A673 (cell line): ENCODE measurements at regions not wholly inside any gene's neighbourhood (a gene's known extent, or its start where the extent isn't known, plus 50 kb on each side); places are given as distances from the start of the nearest gene placed in this dataset.

Experiments used
- BruUV-seq: library from RNA; stranded (reverse); fragments of 400-500 nt; replicated peaks from 2 replicates; lab custom pipeline; 2021; lab: Mats Ljungman, UMichigan
- CTCF ChIA-PET: fragments of 300-600 bp; sonication (Branson Sonifier 250); formaldehyde crosslinking; loops from one replicate; lab custom pipeline; 2022; ENCODE audit warnings: antibody characterized with exemption; lab: Charles Lee
- POLR2A ChIA-PET: fragments of 300-600 bp; sonication (Branson Sonifier 250); formaldehyde crosslinking; loops from one replicate; lab custom pipeline; 2022; ENCODE audit warnings: antibody characterized with exemption; ENCODE audit not compliant: low non-redundant PET; lab: Charles Lee
- DNase-seq: peaks from one replicate; pipeline ENCODE4 v3.0.0-alpha.2; 2015; ENCODE audit warnings: low spot score
- H3K27ac ChIP-seq: fragments of 200-600 bp; sonication (generic); 2 replicates; pipeline ENCODE4 v1.5.1; 2016; ENCODE audit warnings: mixed run types, low read depth, mild to moderate bottlenecking, mixed read lengths, antibody characterized with exemption, low read length; ENCODE audit not compliant: poor library complexity, severe bottlenecking
- H3K27me3 ChIP-seq: fragments of 200-600 bp; sonication (generic); replicated peaks from 2 replicates; pipeline ENCODE4 v1.6.1; 2017; ENCODE audit warnings: mixed run types, low read depth, mild to moderate bottlenecking, mixed read lengths, antibody characterized with exemption, low read length; ENCODE audit not compliant: insufficient read depth, poor library complexity
- H3K36me3 ChIP-seq: fragments of 200-600 bp; sonication (generic); 2 replicates; pipeline ENCODE4 v1.6.1; 2016; ENCODE audit warnings: mixed run types, mild to moderate bottlenecking, mixed read lengths, antibody characterized with exemption, low read length; ENCODE audit not compliant: insufficient read depth, poor library complexity, severe bottlenecking
- H3K4me1 ChIP-seq: fragments of 200-600 bp; sonication (generic); 2 replicates; pipeline ENCODE4 v1.6.1; 2017; ENCODE audit warnings: mixed run types, mild to moderate bottlenecking, mixed read lengths, antibody characterized with exemption, low read length; ENCODE audit not compliant: insufficient read depth, poor library complexity, severe bottlenecking
- H3K4me3 ChIP-seq: fragments of 200-600 bp; sonication (generic); 2 replicates; pipeline ENCODE4 v1.5.1; 2016; ENCODE audit warnings: low read depth, mixed run types, mild to moderate bottlenecking, mixed read lengths, low read length; ENCODE audit not compliant: poor library complexity, severe bottlenecking
- H3K9me3 ChIP-seq: fragments of 200-600 bp; sonication (generic); 2 replicates; pipeline ENCODE4 v1.6.1; 2016; ENCODE audit warnings: mixed run types, low read depth, mild to moderate bottlenecking, mixed read lengths, antibody characterized with exemption, low read length; ENCODE audit not compliant: poor library complexity, severe bottlenecking
- CTCF ChIP-seq: fragments of 300-800, 200-600 bp; sonication (generic); conservative IDR thresholded peaks from 2 replicates; pipeline ENCODE4 v1.5.1; 2017; ENCODE audit warnings: low read depth, mild to moderate bottlenecking, antibody characterized with exemption, low read length, moderate library complexity, mixed read lengths
- EZH2 ChIP-seq: fragments of 200-600 bp; sonication (generic); IDR thresholded peaks from 2 replicates; pipeline ENCODE4 v1.6.1; 2017; ENCODE audit warnings: borderline replicate concordance, low read depth, mild to moderate bottlenecking, mixed read lengths, antibody characterized with exemption, low read length; ENCODE audit not compliant: poor library complexity, severe bottlenecking
- intact Hi-C: fragments of 100-400 bp; cut with micrococcal nuclease; formaldehyde crosslinking; loops from one replicate; pipeline ENCODE4 v1.10.0; 2022; ENCODE audit not compliant: unreplicated experiment

- CTCF ChIA-PET: no interaction called here
Observed at GRCh38 chr3:83230376-83230775, 1468.9 kb upstream of the GBE1 start.

GRCh38 chr3:83226751-83227150 lies 1465.3 kb upstream of the GBE1 start:
- intact Hi-C loops: no loop called here
- Histone ChIP-seq H3K27ac (no peak overlapping the region), H3K9me3 (no peaks in the 10 kb centered on the region), H3K4me1 (no peaks in the 10 kb centered on the region), H3K27me3 (no peaks in the 10 kb centered on the region), H3K4me3 (no peak overlapping the region), H3K36me3 (no peaks in the 10 kb centered on the region)
- no peak for DNase-seq
- ChIA-PET POLR2A (no interaction called here), CTCF (no interaction called here)
- no TSS peak for BruUV-seq
- TF ChIP-seq EZH2: no peak
- no peak for TF ChIP-seq CTCF

More at GRCh38 chr3:83230376-83230775, 1468.9 kb upstream of the GBE1 start:
- intact Hi-C loops: no loop called here
- POLR2A ChIA-PET: no interaction called here
- DNase-seq: no peak
- TF ChIP-seq CTCF (no peak), EZH2 (no peak)
- H3K9me3 ChIP-seq: no peaks in the 10 kb centered on the region
- no TSS peak for BruUV-seq
- no peaks in the 10 kb centered on the region for H3K4me1 ChIP-seq
- no peak overlapping the region for H3K4me3 ChIP-seq
- H3K27me3 ChIP-seq: no peaks in the 10 kb centered on the region
- H3K27ac ChIP-seq: no peak overlapping the region
- no peaks in the 10 kb centered on the region for H3K36me3 ChIP-seq

DNA sequence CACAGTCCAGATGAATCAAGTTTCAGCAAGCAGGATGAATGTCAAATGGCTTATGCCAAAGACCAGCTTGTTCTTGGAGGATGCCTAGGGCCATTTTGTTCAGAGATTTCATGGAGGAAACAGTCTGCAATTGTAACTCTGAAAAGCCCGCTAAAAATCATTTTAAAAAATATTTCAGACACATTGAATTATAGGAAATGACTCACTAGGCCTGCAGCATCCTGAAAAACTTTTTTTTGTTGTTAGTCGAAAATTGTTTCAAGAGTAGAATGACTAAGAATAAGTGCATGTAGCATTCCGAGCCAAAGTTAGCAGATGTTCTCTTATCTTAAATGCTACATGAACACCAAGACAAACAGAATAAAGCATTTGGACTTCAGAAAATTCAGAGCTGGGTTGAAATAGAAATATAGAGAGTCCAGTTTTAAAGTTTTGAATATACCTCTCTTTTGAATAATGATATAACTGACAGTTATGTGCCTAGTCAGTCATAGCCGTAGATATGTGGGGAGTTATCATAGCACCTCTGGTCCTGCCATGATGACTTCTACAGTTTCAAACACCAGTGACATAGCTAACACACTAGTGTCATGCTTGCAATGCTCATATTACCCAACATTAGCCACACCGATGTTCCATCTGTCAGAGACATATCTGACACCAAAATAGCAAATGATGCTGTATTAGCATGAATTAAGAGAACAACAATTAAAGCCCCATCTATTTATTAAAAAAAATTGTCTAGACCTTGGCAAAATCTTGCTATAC lies 1462.8 kb upstream of the GBE1 start:
- BruUV-seq: no TSS peak
- Histone ChIP-seq H3K27ac (no peak overlapping the region), H3K27me3 (no peaks in the 10 kb centered on the region), H3K36me3 (no peaks in the 10 kb centered on the region), H3K9me3 (no peaks in the 10 kb centered on the region), H3K4me1 (no peaks in the 10 kb centered on the region), H3K4me3 (no peak overlapping the region)
- ChIA-PET POLR2A (no interaction called here), CTCF (no interaction called here)
- DNase-seq: no peak
- no peak for TF ChIP-seq CTCF
- TF ChIP-seq EZH2: no peak
- intact Hi-C loops: no loop called here
